Colonic mucosa (tissue), 4 donors: ENCODE measurements at regions not wholly inside any gene's neighbourhood (a gene's known extent, or its start where the extent isn't known, plus 50 kb on each side); places are given as distances from the start of the nearest gene placed in this dataset.

Source experiments
- DNase-seq: peaks from one replicate; pipeline ENCODE4 v3.0.0-alpha.2; 2020
- H3K27ac ChIP-seq: fragments of 200-600 bp; one replicate; pipeline ENCODE4 v1.8.0; 2021
- H3K27me3 ChIP-seq: fragments of 200-600 bp; one replicate; pipeline ENCODE4 v1.8.0; 2021
- H3K36me3 ChIP-seq: fragments of 200-600 bp; one replicate; pipeline ENCODE4 v1.8.0; 2021
- H3K4me1 ChIP-seq: fragments of 200-600 bp; one replicate; pipeline ENCODE4 v1.8.0; 2021; ENCODE audit warnings: mild to moderate bottlenecking
- H3K4me3 ChIP-seq: fragments of 200-600 bp; one replicate; pipeline ENCODE4 v1.8.0; 2021
- H3K9ac ChIP-seq, 2 donors: one replicate each; pipeline ENCODE4 v1.7.0; 2013; ENCODE audit warnings: control low read depth in 2 of 2, low read depth in 2 of 2, low read length in 2 of 2
- H3K9me3 ChIP-seq: fragments of 200-600 bp; one replicate; pipeline ENCODE4 v1.8.0; 2021
- CTCF ChIP-seq: fragments of 200-600 bp; IDR thresholded peaks from one replicate; pipeline ENCODE4 v1.8.0; 2022; ENCODE audit warnings: antibody characterized with exemption, mild to moderate bottlenecking
- intact Hi-C: fragments of 100-400 bp; cut with DNase I; formaldehyde crosslinking; loops from one replicate; pipeline ENCODE4 v1.14.1; 2022
- donor health status: healthy.
- donor health status: DM: no; HTN: no; CAD: no.
- donor health status: DM: no; HTN: no; CAD: no.

- H3K9ac ChIP-seq: no peak overlapping the region
- H3K27ac ChIP-seq: no peak overlapping the region
- no peaks in the 10 kb centered on the region for H3K27me3 ChIP-seq
- no peak for TF ChIP-seq CTCF
- H3K4me1 ChIP-seq: no peaks in the 10 kb centered on the region
- H3K4me3 ChIP-seq: no peak overlapping the region
- no peaks in the 10 kb centered on the region for H3K36me3 ChIP-seq
- H3K9me3 ChIP-seq: no peaks in the 10 kb centered on the region
- DNase-seq: no peak
- intact Hi-C loops: no loop called here
Measured at GRCh38 chr4:126529997-126530396, 1102.8 kb upstream of the INTU start.

GRCh38 chr4:126530996-126531585 is 1101.7 kb upstream of the INTU start:
- no peak for TF ChIP-seq CTCF
- Histone ChIP-seq H3K36me3 (no peaks in the 10 kb centered on the region), H3K9me3 (no peaks in the 10 kb centered on the region), H3K27me3 (no peaks in the 10 kb centered on the region), H3K4me3 (no peak overlapping the region), H3K9ac (no peak overlapping the region), H3K27ac (no peak overlapping the region), H3K4me1 (no peaks in the 10 kb centered on the region)
- DNase-seq: no peak
- intact Hi-C loops: no loop called here

- TF ChIP-seq CTCF: no peak
- Histone ChIP-seq H3K27me3 (no peaks in the 10 kb centered on the region), H3K27ac (no peak overlapping the region), H3K9me3 (no peaks in the 10 kb centered on the region), H3K4me3 (no peak overlapping the region), H3K36me3 (no peaks in the 10 kb centered on the region), H3K9ac (no peak overlapping the region), H3K4me1 (no peaks in the 10 kb centered on the region)
- intact Hi-C loops: no loop called here
- no peak for DNase-seq
Measured at GRCh38 chr4:126532527-126532926, 1100.2 kb upstream of the INTU start.

DNA sequence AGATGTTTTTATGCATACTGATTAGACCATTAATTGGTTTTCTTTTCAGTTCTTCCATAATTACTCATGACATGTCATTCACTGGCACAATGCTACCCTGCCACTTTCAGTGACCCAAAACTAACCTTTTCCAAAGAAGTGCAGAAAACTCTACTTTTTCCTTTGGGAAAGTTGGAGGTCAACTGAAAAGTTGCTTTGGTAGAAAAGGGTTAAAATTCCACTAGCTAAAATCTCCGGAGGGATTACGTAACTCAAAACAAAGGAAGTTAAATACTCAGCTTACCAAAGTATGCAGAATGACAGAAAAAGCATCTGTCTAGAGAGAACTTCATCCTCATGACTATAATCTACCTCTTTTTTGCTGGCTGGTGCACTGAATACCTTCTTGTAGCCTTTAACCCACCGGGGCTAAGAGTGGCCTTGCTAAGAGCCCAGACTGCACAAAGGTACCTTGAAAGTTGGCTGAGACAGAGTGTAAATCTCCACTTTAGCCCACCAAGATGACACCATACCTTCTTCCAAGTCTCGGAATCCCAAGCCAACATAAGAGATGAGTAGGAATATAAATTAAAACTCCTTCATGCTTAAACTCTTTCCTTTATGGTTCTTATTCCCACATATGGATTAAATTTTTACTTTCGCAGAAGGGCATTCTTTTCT is 1099.5 kb upstream of the INTU start:
- Histone ChIP-seq H3K27me3 (no peaks in the 10 kb centered on the region), H3K9ac (no peak overlapping the region), H3K9me3 (no peaks in the 10 kb centered on the region), H3K4me3 (no peak overlapping the region), H3K36me3 (no peaks in the 10 kb centered on the region), H3K27ac (no peak overlapping the region), H3K4me1 (no peaks in the 10 kb centered on the region)
- intact Hi-C loops: no loop called here
- no peak for DNase-seq
- no peak for TF ChIP-seq CTCF

DNA sequence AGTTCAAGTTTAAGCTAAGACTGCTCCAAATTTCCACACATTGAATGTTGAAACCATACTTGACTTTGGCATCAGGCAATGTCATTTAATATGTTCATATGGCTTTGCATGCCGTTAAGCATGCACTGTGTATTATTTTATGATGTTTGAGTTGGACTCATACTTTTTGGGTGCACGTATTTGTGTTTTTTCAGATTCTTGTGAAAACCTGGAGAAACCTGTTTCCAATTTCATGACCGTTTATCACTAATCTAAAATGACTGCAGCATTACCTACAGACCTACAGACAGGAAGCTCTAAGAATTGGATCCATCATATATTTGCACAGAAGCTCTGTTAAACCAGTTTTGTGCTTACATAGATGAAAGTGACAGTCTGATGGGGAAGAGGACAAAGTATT is 1093.0 kb upstream of the INTU start:
- Histone ChIP-seq H3K27me3 (no peaks in the 10 kb centered on the region), H3K4me1 (no peaks in the 10 kb centered on the region), H3K27ac (no peak overlapping the region), H3K4me3 (no peak overlapping the region), H3K36me3 (no peaks in the 10 kb centered on the region), H3K9ac (no peak overlapping the region), H3K9me3 (no peaks in the 10 kb centered on the region)
- no peak for DNase-seq
- intact Hi-C loops: no loop called here
- TF ChIP-seq CTCF: no peak
